Hematopoietic multipotent progenitor cell treated with erythropoietin and hydrocortisone succinate and interleukin-3 and kit ligand, for 15 days (in vitro differentiated cells): ENCODE measurements at regions not wholly inside any gene's neighbourhood (a gene's known extent, or its start where the extent isn't known, plus 50 kb on each side); places are given as distances from the start of the nearest gene placed in this dataset.
"Not testable (repeated sequence)": the region's sequence is repeated elsewhere in the genome, so short reads cannot be mapped to it uniquely, and the experiment has no call there.

Source experiments
- DNase-seq: peaks from one replicate; pipeline ENCODE4 v3.0.0-alpha.2; 2015; ENCODE audit warnings: low spot score

DNA sequence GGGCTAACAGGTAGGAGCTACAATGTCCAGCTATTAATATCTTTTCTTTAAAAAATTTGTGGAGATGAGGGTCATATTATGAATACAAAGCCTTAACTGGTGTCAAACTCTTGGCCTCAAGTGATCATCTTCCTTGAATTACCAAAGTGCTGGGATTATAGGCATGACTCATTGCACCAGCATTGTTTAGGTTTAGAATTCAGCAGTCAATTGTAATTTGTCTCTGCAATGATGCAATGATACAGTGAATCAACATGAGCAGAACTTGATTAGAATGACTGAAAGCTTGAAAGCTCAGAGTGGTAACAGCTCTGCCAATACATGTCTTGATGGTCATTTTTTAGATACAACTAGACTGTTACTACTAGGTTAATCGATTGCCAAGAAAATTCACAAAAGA, 752.8 kb upstream of the MIR17HG start:
- no peak for DNase-seq

- no peak for DNase-seq
Observed at GRCh38 chr13:90605664-90606063, 741.8 kb upstream of the MIR17HG start.

DNA sequence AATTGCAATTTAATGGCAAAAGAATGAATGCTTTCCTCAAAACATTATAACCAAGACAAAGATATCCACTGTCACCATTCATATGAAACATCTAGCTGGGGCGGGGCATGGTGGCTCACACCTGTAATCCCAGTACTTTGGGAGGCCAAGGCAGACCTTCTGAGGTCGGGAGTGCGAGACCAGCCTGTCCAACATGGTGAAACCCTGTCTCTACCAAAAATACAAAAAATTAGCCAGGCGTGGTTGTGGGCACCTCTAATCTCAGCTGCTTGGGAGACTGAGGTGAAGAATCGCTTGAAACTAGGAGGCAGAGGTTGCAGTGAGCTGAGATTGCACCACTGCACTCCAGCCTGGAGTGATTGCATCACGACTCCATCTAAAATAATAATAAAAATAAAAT, 740.6 kb upstream of the MIR17HG start:
- DNase-seq: not testable (repeated sequence)

- DNase-seq: no peak
Observed at GRCh38 chr13:90612391-90612790, 735.1 kb upstream of the MIR17HG start.

- DNase-seq: no peak
Observed at GRCh38 chr13:90613076-90613795, 734.3 kb upstream of the MIR17HG start.

DNA sequence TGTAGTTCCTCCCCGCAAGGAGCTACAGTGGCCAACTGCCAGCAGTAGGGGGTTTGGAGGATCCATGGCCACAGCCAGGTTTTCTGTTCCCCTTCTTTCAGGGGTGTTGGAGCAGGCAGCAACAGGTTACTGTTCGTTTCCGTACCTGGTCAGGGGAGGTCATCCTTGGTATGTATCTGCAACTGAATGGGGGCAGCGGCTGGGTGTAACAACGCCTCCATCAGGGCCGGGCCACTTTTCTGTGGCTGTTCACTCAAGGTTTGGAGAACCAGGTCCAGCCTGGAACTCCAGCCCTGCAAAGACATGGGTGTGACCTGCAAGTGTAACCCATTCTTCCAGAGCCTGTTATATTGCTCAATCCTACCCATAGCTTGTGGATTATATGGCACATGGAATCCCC, 732.3 kb upstream of the MIR17HG start:
- DNase-seq: no peak

DNA sequence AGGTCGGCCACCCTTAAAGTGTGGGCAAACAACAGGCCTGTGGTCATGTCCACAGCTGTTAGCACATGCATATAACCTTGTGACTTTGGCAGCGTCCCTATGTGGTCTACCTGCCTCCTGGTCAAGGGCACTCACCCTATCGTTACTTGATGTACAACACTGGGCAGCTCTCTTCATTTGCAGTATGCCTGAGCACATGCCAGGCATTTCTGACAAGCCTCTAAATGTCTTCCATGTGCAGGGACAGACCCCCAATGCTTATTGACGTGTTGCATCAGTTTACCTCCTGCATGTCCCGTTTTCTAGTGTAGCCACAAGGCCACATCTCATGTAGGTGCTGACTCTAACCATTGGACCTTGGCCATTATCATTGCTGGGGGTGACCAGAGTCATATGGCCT, 731.7 kb upstream of the MIR17HG start:
- no peak for DNase-seq

GRCh38 chr13:90618133-90618532, 729.4 kb upstream of the MIR17HG start:
- no peak for DNase-seq

DNA sequence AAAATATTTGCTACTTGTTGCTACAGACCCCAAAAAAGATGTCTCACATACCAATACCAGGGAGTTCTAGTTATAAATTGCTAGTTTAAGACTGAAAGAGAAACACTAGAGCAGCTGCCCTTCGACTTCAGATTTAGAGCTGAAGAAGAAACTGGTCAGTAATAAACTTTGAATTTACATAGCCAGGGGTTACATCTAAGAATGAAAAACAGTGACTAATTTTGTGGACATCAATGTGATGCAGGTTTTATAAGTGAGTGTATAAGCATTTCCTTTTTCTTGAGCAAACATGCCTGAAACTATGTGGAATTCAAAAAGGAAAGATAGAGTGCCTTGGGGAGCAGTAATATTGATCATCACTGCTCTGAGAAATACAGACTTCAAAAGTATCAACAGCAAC, 724.9 kb upstream of the MIR17HG start:
- DNase-seq: no peak

DNA sequence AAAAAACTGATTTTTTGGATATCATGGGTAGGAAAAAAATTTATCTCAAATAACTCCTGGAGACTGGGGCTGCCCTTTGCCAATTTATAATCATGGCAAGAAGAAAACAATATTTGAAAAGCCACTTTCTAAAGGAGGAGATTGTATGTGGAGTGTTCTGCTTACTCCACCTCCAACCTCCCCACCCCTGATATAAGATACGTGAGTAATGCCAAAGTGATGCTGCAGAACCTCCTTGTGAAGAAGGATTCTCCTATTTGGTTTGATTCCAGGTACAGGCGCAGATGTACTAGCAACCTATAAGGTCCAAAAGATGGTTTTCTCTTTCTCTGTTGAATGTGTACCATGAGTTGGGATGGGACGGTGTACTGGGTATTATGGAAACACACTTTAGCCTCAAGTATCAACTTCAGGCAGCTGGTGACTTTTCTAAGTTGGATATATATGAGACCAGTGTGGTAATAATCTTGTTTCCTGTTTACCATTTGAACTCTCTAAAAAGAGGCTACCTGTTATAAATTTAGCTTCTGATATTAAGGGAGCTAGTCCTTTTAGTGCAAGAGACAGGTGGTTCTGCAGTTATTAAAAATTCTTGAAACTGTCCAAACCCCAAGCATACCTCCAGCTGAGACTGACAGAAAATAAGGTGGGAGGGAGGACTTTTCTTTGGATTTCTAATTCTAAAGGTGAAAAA, 724.0 kb upstream of the MIR17HG start:
- no peak for DNase-seq

DNA sequence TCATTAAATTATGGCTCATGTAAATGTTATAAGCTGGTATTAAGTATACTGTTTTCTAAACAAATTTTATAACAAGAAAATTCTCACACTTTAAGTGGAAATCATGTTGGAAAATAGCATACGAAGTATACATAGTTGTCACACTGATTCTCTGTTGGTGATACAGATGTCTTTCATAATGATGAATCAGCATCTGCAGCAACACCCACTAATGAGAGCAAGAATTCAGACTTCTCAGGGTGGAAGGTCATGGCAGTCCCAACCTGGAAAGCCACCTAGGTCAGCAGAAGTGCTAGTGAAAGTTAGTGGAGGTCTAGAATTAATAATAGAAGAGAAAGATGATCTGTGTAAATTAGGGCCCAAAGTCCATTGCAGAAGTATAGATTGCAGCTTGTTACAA, 719.7 kb upstream of the MIR17HG start:
- DNase-seq: no peak

DNA sequence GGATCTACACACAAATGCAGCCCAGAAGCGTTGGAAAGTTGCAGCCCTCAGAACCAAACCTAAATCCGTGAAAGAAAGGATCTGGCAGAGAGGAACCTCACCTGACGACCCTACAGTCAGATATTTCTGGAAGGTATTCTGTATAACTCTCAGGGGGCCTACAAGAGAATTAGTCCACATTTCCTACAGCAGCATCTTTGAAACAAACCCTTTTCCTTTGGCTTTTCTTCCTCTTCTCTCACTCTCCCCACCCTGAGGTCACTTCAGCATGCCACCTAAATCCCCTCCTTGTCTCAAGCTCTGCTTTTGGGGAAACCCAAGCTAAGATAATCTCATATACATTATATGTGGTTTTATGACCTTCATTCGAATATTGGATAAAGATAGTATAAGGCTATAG, 719.0 kb upstream of the MIR17HG start:
- DNase-seq: no peak

DNA sequence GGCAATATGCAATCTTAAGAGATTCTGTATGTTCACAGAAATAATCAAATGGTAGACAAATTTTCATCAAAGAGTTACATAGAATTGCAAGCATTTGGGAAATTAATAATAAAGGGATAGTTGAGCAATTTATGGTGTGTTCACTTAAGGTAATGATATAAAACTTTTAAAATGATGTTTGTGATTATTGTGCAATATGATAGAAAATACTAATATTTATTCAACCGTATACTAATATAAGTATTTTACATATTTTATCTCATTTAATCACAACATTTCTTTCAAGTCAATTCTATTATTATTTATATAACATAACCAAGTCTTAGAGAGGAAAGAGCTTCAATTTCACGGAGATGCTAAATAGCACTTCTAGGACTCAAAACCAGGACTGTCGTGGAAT, 716.8 kb upstream of the MIR17HG start:
- no peak for DNase-seq

GRCh38 chr13:90632184-90632583, 715.3 kb upstream of the MIR17HG start:
- DNase-seq: no peak

GRCh38 chr13:90633849-90634248, 713.6 kb upstream of the MIR17HG start:
- DNase-seq: no peak

GRCh38 chr13:90640976-90641375, 706.5 kb upstream of the MIR17HG start:
- no peak for DNase-seq

- DNase-seq: no peak
Observed at GRCh38 chr13:90641884-90642283, 705.6 kb upstream of the MIR17HG start.

- DNase-seq: no peak
Observed at GRCh38 chr13:90645582-90645981, 701.9 kb upstream of the MIR17HG start.

GRCh38 chr13:90648497-90648896, 699.0 kb upstream of the MIR17HG start:
- DNase-seq: no peak

GRCh38 chr13:90652036-90652435, 695.5 kb upstream of the MIR17HG start:
- DNase-seq: no peak

DNA sequence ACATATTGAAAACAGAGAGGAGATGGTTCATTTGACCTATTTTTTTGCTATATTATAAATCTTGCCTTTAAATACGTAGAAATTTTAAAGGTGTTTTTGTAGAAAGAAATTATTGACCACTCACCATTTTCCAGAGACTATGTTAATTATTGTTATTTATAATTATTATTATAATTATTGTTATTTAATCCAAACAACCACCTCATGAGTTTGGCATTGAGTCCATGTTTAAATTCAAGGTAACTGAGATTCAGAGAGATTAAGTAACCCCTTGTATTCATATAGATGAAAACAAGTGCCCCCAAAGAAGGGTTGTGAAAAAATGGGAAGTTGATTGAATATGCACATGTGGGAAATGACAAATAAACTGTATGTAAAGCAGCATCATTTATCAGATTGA, 692.5 kb upstream of the MIR17HG start:
- no peak for DNase-seq

GRCh38 chr13:90664200-90664599, 683.3 kb upstream of the MIR17HG start:
- not testable (repeated sequence) for DNase-seq

DNA sequence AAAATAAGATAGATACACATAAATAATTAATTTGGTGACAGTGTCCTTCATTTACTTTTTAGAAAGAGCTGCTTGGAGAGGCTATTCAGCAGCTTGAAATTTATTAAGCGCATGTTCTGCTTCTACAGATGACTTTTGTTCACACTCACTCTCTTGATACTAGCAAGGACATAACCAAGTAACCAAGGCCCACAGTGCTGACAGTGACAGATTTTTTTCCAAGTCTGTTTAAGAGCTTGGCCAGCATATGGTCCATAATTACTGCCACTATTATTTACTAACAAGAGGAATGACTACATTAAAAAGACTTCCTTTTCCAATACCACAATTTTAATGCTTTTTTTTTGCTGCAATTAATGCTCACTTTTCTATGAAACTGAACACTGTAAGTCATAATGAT, 673.7 kb upstream of the MIR17HG start:
- DNase-seq: no peak

DNA sequence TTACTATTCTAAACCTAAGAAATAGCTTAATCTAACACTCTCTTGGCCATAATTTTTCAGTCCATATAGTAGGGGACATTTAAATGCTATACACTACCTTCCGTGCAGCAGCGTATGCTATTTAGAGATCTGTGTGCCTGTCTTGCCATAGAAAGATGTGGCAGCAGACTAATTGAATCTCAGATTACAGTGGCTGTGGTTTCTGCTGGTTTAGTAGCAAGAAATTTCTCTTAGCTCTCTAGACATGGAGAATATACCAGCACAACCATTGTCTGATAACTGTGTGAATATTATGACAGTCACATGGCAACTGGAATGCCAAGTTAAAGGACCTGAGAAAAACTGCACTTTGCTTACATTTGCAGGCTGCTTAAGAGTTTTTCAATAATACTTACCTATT, 672.4 kb upstream of the MIR17HG start:
- no peak for DNase-seq
